NK-92 treated with Interleukin-12 subunit alpha and Interleukin-12 subunit beta, amount 100 ng/mL, for 24 hours (cell line): ENCODE measurements at regions not wholly inside any gene's neighbourhood (a gene's known extent, or its start where the extent isn't known, plus 50 kb on each side); places are given as distances from the start of the nearest gene placed in this dataset.

Experiments used
- DNase-seq: peaks from one replicate; lab custom pipeline; 2025; lab: John Stamatoyannopoulos, UW

DNA sequence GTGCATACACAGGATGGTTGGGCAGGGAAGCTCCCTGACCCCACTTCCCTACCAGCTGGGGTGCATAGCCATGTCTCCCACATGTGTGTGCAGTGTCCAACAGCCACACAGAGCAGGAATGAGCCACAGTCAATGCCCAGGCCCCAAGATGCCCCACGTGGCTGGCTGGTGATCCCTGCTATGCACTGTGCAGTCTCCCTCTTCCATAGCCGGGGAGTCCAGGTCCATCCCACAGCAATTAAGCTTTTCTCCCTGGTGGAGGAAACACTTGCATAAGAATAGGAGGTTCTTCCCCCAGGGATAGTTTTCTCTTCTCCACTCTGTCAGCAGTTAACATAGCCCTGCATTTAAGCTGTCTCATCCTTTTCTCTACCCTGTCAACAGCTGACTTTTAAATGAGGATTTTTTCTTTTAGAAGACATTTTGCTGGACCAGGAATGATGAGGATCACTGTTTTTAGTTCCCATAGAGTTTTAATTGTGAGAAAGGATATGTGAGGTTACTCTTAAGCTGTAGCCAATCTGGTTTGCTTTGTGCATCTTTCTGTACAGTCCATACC lies 396.5 kb upstream of the VWC2 start:
- DNase-seq, result no peak

DNA sequence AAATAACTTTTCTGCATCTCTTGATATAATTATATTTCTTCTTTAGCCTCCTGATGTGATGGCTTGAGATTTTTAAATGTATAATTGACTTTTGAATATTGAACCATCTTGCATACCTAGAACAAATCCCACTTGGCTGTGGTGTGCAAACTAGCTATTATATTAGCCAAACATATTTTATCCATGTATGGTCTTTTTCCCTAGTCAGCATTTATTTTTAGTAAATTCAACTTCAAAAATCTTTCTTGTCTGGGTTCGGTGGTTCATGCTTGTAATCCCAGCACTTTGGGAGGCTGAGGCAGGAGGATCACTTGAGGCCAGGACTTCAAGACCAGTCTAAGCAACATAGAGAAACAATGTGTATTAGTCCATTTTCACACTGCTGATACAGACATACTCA lies 386.6 kb upstream of the VWC2 start:
- DNase-seq, result no peak

DNA sequence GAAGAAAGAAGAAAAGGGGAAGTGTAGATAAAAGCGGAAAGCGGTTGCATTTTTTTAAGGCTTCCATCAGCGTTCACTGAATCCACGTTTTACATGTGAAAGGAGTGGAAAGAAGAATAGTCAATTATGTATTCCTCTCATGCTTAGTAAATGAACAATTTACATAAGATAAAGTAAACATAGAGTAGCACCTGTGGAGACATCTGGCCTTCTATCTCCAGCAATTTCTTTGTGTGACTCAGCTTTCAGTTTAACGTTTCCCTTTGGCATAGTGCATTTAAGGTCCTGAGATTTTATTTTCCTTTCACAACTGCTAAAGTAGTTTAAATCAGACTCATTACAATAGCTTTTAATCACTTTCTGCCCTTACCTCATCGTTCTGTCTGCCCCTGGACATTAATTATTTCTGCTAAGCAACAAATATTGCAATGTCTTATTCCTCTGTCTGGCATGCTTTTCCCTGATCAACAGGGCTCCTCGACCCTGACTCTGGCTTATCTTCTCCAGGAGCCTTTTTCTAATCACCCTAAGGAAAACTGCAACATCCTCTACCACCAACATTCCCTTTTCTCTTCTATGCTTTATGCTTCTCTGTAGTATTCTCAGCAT lies 383.5 kb upstream of the VWC2 start:
- no peak for DNase-seq

DNA sequence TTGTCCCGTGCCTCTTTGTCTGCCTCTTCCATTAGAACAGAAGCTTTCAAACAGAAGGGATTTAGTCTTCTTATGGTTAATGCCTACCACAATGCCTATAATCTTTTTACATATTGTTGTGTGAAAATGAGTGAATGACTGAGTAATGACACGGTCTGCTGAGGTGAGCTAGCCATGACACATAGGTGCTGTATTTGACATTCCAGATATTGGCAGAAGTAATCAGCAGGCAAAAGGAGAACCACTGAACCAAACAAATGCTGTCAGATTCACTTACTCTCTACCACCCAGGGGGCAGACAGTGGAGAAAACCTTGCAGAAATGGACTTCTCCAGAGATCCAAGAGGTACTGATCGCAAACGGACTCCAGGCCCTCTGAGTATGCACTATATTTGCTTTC lies 377.2 kb upstream of the VWC2 start:
- DNase-seq, result no peak

DNA sequence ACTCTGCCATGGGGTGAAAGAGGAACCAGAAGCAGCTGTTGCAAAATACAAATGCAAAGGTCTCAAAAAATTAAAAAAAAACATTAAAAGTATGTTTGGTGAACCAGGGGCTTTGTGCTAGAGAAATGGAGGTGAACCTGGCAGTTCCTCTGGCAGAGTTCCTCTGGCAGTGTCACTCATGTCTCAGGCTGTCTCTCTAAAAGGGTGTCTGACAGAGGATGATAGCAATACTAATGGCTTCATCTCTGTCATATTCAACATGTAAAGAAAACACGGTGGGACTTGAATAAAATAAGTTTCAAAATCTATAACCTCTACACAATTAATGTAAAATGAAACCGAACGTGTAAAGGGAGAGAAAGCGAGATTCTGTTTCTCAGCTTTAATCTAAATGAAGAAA lies 375.7 kb upstream of the VWC2 start:
- DNase-seq, result no peak

DNA sequence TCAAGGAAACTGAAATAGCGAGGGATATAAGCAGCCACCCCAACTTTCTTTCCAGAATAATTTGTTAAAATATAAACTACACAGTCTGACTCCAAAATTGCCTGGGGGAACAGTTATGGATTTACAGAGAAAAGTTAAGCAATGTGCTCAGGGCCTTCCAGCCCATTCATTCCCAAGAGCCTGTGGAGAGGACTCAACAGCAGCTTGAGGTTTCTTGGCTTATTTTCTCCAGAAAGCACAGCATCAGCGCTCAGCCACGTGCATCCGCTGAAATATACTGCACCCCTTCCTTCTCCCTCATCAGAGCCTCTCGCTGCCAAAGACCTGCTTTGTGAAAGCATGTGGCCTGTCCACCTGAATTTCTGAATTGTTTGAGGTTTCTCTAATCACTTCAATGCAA lies 375.2 kb upstream of the VWC2 start:
- DNase-seq, result no peak

DNA sequence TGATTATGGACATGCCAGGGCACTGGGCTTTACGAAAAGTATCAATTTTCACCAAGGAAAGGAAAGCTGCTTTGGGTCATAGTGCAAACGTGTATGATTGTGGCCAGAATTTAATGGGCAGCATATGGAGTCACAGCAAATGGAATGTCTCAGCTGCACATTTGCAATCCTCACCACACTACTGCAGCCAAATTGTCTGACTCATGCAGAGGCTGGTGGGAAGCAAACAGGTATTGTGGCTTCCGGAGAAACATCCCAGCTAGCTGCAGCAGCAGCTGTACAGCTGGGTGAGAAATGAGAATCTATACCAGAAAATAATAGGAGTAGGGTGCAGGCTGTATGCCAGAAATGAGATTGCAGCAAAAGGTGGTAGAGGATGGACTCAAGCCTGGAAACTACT lies 374.7 kb upstream of the VWC2 start:
- no peak for DNase-seq

DNA sequence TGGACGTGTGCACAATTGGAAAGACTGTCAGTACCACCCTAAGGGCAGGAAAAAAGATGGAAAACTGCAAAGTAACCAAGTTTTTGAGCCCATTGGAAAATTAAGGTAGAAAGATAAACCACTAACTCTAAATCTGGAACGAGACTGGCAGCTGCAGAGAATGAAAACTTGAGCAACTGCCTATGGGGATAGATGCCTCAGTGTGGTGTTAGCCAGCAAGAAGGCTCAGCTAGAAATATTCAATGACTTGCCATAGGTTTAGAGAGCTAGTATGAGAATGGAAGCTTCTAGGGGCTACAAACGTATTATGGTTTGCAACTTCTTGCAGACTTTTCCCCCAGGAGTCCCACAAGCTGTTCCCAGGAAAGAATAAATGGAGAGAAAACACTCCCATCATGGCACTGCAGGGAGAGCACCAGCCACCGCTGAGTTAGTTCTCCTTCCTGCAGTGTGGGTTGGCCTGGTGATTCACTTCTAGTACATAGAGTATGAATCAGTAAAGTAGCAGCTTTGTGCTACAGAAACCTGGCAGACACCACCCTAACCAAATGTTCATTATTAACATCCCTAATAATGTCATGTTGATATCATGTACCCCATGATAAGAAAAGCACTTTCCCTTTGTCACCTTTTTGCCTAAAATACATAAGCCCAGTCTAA lies 372.4 kb upstream of the VWC2 start:
- no peak for DNase-seq

DNA sequence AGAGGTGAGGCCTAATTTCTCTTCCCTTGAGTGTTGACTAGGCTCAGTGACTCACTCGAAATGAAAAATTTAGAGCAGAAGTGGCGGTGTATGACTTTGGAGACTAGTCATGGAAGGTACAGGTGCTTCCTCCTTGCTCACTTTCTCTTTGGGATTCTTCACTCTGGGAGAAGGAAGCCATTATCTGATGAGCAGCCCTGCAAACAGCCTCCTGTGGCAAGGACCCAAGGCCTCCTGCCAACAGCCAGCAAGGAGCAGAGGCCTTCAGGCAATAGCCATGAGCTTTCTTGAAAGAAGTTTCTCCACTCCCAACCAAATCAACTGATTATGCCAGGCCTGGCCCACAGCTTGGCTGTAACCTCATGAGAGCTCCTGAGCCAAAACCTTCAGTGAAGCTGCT lies 369.6 kb upstream of the VWC2 start:
- DNase-seq, result no peak

DNA sequence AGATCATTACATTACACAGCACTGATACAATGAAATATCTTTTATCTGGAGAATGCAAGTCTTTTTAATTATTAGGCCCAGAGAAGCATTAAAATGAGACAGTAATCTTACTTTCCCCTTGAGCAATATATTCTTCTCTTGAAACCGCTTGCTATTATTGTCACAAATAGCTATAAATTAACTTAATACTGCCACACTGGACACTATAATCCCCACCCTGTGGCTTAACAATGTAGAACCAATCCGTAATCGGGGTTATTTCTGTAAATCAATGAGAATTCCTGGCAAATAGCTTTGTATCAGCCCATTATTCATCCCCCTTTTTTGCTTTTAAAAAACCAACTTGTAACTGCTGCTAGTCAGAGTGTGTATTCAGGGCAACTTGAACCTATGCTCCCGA lies 366.2 kb upstream of the VWC2 start:
- no peak for DNase-seq

DNA sequence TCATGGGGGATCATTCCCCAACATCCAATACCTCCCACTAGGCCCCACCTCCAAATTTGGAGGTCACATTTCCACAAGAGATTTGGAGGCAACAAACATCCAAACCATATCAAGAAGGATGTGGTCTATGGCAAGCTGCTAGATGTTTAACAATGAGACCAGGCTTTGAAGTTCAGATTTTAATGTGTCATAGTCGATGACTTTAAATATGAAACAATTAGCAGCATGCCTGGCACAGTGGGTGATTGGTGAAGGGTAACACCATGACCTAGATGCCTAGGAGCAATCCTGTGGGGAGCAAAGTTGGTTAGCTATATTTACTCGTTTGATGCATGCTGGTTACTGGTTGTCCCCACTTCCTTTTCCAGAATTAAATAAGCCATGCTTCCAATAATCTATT lies 356.4 kb upstream of the VWC2 start:
- DNase-seq, result no peak

DNA sequence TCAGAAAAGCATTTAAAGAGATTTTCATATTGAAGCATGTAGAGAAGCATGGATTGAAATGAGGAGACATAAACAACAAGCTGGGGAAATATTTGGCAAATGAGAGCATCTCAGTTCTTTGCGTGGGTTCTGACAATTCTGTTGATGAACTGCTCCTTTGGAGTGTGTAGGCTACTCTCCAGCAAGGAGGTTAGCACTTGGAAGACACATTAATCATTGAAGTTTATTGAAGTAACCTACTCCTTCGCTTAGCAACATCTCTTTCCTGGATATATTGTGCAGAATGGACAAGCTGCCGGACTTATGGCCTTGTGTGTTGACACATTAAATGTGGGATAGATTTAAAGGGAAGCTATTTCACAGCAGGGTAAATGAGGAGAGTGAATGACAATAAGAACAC lies 354.5 kb upstream of the VWC2 start:
- DNase-seq, result no peak

DNA sequence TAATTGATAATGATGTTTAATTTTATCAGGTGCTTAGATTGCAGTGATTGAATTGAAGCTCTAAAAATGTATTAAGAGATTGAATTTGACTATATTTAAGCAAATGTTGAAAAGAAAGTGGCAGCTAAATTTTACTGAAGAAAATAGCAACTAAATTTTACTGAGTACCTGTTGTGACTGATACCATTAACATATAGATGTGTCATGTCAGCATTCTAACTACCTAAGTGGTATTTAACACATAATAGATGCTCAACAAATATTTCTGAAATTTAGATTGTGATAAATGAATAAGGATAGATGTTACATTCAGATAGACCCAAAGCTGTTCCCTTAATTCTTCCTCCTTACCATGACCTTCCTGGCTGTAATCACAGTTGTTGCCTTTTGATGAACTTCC lies 350.9 kb upstream of the VWC2 start:
- no peak for DNase-seq

DNA sequence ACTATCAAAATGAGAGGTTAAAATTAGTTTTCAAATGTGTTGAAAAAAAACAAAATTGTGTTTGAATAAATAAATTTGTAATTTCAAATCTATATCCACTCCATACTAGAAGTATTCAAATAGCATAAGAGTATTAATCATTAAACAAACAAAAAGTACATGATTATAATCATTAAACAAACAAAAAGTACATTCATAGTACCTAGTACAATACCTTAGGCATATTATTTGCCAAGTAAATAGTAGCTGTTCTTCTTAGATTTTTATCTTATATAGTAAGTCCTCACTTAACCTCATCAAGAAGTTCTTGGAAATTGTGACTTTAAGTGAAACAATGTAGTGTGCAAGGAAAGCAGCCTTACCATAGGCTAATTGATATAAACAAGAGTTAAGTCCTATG lies 349.3 kb upstream of the VWC2 start:
- DNase-seq, result no peak

DNA sequence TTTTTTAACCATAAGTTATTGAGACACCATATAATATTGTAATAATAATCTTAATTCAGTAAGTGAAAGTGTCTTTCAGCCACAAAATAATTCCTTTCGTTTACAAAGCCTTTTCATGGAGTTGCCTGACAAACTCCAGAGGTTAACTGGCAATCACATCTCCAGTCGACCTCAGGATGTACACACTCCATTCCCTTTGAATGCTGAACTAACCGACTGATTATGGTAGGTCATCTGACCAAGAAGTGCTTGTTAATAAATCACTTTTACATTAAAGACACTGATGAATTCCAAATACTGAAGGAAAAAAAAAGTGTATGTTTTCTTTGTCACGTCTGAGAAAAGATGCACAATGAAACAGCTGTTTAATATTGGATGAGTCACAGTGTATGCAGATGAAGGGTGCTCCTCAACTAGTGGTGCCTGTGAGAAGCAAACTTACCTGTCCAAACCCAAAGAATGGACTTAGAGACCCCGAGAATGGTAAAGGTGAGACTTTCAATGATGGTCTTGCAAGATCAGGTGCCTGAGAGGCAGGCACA lies 348.1 kb upstream of the VWC2 start:
- no peak for DNase-seq

DNA sequence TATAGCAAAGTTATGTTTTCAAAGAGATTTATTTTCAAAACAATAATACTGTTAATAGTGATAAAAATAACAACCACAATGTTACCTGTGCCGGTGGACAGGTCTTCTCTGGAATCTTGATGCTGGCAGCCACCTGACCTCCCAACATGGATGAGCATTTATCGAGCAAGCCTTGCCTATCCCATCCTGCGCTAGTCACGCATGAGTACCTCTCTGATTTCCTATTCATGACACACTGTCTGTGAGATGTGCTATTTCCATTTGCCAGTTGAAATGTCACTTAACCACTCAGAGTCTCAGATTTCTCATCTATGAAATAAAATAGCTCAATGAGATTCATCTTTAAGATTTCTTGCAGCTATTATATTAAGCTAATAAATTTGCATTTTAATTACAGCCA lies 341.2 kb upstream of the VWC2 start:
- no peak for DNase-seq

DNA sequence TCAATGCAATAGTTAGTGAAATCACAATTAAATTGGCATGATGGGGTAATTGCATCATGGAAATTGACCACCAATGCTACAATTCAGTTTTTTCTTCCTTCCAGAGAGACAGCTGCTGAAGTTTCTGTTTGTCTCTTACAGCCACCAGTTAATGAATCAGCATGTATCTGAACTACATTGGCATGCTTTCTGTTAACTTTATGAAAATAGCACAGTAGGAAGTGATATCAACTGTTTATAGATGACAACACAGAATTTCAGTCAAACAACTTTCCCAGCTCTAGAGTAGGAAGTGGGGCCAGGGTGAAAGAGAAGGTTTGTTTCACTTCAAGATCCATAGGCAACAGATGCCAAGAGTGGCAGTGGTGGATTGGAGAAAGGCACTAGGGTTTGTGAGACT lies 339.6 kb upstream of the VWC2 start:
- no peak for DNase-seq

DNA sequence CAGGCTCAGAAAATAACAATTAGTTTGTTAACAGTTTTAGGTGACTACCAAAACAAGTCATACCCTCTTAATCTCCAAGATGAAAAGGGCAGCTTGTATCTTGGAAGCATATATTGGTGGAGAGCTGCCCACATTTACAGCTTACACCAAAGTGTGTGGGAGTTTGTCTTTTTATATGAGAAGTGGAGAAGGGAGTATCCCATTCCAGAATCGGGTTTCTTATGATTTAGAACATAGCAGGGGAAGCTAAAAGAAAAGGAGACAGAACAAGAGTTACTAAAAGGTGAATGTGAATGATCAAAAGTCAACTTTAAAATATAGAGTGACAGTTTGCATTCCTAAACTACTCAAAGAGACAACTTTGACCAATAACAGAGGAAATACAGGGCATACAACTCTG lies 338.6 kb upstream of the VWC2 start:
- DNase-seq, result no peak

DNA sequence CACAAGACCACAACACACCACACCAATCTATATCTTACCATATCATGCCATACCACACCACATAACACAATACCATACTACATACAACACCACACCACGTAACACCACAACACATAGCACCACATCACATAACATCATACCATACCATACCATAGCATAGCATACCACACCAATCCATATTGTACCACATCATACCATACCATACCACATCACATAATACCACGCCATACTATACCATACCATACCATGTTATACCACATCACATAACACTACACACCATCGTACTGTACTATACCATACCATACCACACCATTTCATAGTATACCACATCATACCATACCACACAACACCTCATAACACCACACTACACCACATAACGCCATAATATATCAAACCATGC lies 335.2 kb upstream of the VWC2 start:
- DNase-seq, result no peak

DNA sequence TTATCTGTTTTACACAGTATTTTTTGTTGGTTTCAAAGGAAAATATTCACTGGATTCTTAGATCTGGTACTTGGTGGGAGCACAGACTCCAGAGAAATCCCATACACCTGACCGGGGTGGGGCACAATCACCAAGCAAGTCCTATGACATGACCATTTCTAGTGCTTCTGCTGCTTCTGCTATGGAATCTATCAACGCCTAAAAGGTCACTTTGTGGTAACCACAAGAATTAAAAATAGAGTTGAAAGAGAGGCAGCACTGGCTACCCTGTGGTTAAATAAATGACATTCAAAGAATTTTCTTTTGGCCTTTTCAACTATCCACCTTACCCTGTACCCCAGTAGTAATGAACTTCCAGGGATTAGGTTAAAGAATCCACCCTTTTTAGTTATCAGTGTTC lies 329.9 kb upstream of the VWC2 start:
- no peak for DNase-seq

DNA sequence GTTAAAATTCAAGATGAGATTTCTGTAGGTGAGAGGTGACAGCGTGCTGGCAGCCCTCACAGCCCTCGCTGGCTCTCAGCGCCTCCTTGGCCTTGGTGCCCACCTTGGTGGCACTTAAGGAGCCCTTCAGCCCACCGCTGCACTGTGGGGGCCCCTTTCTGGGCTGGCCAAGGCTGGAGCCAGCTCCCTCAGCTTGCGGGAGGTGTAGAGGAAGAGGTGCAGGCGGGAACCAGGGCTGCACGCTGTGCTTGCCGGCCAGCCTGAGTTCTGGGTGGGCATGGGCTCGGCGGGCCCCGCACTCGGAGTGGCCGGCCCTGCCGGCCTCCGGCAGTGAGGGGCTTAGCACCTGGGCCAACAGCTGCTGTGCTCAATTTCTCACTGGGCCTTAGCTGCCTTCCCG lies 320.0 kb upstream of the VWC2 start:
- DNase-seq, result no peak

DNA sequence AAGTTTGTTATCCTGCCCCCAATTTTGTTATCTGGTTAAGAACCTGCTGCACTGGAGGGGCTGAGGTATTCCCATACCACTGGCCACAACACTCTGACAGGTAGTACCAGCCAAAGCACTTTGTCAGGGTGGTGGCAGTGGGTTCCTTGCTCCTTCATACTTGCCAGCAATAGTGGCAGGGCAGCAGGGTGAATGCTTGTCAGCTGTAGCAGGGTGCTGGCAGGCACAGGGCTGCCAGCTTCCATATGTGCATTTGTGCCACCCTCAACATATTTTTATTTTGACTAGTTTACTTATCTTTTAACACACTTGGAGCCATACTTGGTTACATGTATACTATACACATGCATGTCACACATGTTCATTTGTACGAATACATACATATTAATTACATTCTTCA lies 294.0 kb upstream of the VWC2 start:
- DNase-seq, result no peak

DNA sequence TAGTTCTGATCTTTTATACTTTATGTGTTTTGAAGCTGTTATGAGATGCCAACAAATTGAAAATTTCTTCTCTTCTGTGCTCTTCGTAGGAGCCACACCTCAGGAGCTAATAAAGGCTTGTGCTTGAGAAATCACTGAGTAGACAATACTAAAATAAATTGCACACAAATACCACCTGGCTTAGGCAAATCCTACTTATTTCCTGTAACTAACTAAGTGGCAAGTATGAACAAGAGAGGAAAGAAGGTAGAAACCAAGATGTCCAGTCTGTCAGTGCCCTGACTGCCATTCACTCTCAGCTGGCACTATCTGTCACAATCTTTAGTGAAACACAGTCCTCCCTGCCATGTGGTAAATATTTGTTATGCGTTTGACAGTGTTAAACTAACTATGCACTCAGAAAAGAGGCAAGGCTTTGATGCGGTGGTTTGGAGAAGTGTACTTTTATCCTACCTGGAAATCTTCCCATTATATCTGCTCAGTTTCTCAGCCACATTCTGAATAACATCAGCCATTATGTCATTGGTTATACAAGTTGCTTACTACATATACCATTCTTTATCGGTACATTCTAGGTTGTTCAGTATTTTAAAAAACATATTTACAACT lies 293.4 kb upstream of the VWC2 start:
- DNase-seq, result no peak
